GM18951 (cell line): ENCODE measurements at regions not wholly inside any gene's neighbourhood (a gene's known extent, or its start where the extent isn't known, plus 50 kb on each side); places are given as distances from the start of the nearest gene placed in this dataset.
"Not testable (repeated sequence)": the region's sequence is repeated elsewhere in the genome, so short reads cannot be mapped to it uniquely, and the experiment has no call there.

Source experiments
- POLR2A ChIP-seq: IDR thresholded peaks from 4 replicates; pipeline ENCODE4 v1.6.1; 2011; ENCODE audit warnings: mild to moderate bottlenecking; ENCODE audit not compliant: insufficient read length, insufficient read depth; ENCODE audit errors: extremely low read depth
- in situ Hi-C: fragments of 300-500 bp; cut with MboI; formaldehyde crosslinking; loops from one replicate; pipeline ENCODE4 v1.12.0; 2022; ENCODE audit warnings: low sequenced_read_pairs, mixed read lengths, inconsistent platforms; ENCODE audit not compliant: unreplicated experiment

- in situ Hi-C loops: no loop called here
- TF ChIP-seq POLR2A: no peak
These were observed 967.9 kb upstream of the INTU start for GRCh38 chr4:126664839-126665238.

- in situ Hi-C loops: not testable (repeated sequence)
These were observed 962.7 kb upstream of the INTU start for GRCh38 chr4:126670038-126670437.

- in situ Hi-C loops: no loop called here
- TF ChIP-seq POLR2A: no peak
These were observed 954.1 kb upstream of the INTU start for GRCh38 chr4:126678618-126679017.

- no peak for TF ChIP-seq POLR2A
- in situ Hi-C loops: no loop called here
These were observed 953.5 kb upstream of the INTU start for GRCh38 chr4:126679303-126679702.

- no peak for TF ChIP-seq POLR2A
- in situ Hi-C loops: no loop called here
These were observed 950.5 kb upstream of the INTU start for GRCh38 chr4:126682250-126682649.

GRCh38 chr4:126686491-126686890, 946.3 kb upstream of the INTU start:
- TF ChIP-seq POLR2A: no peak
- in situ Hi-C loops: no loop called here

- in situ Hi-C loops: no loop called here
- TF ChIP-seq POLR2A: no peak
These were observed 945.0 kb upstream of the INTU start for GRCh38 chr4:126687655-126688358.

- in situ Hi-C loops: no loop called here
- no peak for TF ChIP-seq POLR2A
These were observed 941.0 kb upstream of the INTU start for GRCh38 chr4:126691797-126692196.

- in situ Hi-C loops: no loop called here
- TF ChIP-seq POLR2A: no peak
These were observed 935.0 kb upstream of the INTU start for GRCh38 chr4:126697748-126698147.

GRCh38 chr4:126698224-126698623, 934.5 kb upstream of the INTU start:
- in situ Hi-C loops: no loop called here

GRCh38 chr4:126701756-126702155, 931.0 kb upstream of the INTU start:
- TF ChIP-seq POLR2A: no peak

More at GRCh38 chr4:126698224-126698623, 934.5 kb upstream of the INTU start:
- TF ChIP-seq POLR2A: no peak

GRCh38 chr4:126702747-126703146, 930.0 kb upstream of the INTU start:
- in situ Hi-C loops: no loop called here

More at GRCh38 chr4:126701756-126702155, 931.0 kb upstream of the INTU start:
- in situ Hi-C loops: no loop called here

GRCh38 chr4:126705266-126705665, 927.5 kb upstream of the INTU start:
- in situ Hi-C loops: no loop called here

More at GRCh38 chr4:126702747-126703146, 930.0 kb upstream of the INTU start:
- no peak for TF ChIP-seq POLR2A

GRCh38 chr4:126708716-126709115, 924.0 kb upstream of the INTU start:
- in situ Hi-C loops: no loop called here

More at GRCh38 chr4:126705266-126705665, 927.5 kb upstream of the INTU start:
- no peak for TF ChIP-seq POLR2A

GRCh38 chr4:126710935-126711334, 921.8 kb upstream of the INTU start:
- no peak for TF ChIP-seq POLR2A
- in situ Hi-C loops: no loop called here

More at GRCh38 chr4:126708716-126709115, 924.0 kb upstream of the INTU start:
- TF ChIP-seq POLR2A: no peak

GRCh38 chr4:126715067-126715466, 917.7 kb upstream of the INTU start:
- TF ChIP-seq POLR2A: no peak
- in situ Hi-C loops: no loop called here
